Activated T-cell treated with anti-CD3 and anti-CD28 coated beads for 48 hours (primary cell): ENCODE measurements at regions not wholly inside any gene's neighbourhood (a gene's known extent, or its start where the extent isn't known, plus 50 kb on each side); places are given as distances from the start of the nearest gene placed in this dataset.
A peak's percentile ranks its signal among the peaks of the same experiment; 100 is the strongest.
"Not testable (repeated sequence)": the region's sequence is repeated elsewhere in the genome, so short reads cannot be mapped to it uniquely, and the experiment has no call there.

Experiments
- DNase-seq: peaks from one replicate; pipeline ENCODE4 v3.0.0-alpha.2; 2020; ENCODE audit warnings: low read depth

DNA sequence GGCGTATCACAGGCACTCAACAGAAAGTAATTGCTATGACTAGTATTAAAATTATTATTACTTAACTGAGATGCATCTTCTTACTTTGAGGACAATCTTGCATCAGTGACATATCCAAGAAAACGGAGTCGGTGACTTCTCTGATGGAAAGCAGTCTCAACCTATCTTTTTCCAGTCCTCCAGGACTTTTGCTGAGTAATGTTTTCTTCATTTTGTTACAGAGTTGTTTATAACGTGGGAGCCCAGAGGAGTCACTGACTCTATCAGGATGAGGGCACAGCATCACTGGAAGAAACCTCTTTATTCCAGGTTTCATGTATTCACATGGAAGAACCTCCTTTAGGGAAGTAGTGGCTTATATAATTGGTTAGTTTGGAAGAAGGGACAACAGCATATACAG, 51.5 kb upstream of the MELK start:
- DNase-seq, result no peak

DNA sequence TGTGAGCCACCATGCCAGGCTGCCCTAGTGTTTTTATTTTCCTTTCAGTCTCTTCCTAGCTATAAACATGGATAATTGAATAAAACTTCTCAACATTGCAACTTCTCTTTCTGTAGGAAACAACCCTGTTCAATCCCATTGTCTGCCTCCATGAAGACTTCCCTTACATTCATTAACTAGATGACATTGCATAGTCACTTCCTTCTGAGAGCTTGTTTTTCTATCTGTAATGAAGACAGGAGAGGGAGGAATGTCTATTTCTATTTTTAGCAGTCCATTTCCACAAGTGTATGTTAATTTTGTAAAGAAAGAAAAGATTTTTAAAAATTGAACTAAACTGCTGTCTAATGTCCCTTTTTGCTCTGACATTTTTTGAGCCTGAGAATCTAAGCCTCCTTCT, 55.6 kb upstream of the MELK start:
- DNase-seq, result no peak

DNA sequence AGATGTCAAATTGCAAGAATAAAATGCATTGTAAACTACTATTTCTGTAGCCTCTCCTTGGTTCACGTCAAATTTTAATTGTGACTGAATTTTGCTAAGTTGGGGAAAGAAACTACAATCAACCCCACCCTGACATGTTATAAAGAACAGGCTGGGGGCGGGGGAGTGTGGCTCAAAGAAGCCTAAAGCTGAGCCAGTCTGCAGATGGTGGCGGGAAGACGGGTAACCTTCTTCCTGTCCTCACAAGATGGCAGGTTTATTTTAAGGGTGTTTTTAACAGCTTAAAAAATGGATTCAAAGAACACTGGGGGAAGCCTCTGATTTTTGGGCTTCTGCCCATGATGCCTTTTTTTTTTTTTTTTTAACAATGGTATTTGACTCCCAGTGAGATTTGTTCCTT, 68.5 kb upstream of the MELK start:
- DNase-seq, result no peak

DNA sequence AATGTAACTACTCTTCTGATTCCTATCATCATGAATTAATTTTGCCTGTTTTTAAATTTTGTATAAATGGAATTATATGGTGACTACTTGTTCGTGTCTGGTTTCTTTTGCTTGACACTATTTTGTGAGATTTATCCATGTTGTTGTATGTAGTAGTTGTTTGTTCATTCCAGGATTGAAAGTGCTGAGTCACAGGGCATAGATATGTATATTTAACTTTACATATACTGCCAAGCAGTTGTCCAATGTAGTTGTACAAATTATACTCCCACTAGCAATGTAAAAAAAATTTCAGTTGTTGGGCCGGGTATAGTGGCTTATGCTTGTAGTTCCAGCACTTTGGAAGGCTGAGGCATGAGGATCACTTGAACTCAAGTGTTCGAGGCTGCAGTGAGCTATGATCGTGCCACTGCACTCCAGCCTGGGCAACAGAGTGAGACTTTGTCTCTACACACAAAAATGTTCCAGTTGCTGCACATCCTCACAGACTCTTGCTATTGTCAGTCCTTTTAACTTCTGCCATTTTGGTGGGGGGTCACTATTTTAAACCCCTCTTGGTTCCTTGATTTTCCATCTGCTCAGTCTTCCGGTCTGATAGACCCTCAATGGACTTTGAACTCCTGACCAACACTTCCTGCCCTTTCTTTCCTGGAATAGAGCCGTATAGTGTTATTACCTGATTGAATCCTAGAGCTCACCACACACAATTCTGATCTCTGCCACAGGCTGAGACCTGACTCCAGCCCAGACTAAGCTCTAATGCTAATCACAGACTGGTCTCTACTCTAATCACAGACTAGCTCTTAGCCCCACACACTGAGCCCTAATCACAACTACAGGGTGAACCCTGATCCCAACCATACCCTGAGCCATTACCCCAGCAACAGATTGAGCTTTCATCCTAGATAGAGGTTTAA, 69.3 kb upstream of the MELK start:
- DNase-seq, result no peak

DNA sequence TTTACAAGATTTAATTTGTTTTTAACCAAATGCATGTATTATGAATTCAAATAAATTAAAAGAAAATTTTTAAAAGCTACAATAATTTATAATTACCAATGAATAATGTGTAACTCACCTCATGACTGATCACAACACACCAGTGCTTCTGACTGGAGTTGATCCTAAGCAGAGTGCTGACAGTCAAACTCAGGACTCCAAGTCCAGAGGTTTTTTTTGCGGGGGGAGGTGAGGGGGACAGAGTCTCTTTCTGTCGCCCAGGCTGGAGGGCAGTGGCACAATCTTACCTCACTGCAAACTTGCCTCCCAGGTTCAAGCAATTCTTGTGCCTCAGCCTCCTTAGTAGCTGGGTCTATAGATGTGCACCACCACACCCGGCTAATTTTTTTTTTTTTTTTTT, 71.0 kb upstream of the MELK start:
- DNase-seq, result no peak

DNA sequence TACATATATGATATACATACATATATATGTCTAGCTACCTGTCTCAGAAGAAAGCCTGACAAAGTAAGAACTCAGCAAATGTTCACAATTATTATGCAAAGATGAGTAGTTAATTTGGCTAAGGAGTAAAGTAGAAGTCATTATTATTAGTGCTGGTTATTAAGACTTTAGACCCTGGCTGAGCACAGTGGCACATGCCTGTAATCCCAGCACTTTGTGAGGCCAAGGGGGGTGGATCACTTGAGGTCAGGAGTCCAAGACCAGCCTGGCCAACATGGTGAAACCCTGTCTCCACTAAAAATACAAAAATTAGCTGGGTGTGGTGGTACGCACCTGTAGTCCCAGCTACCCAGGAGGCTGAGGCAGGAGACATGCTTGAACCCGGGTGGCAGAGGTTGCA, 71.8 kb upstream of the MELK start:
- not testable (repeated sequence) for DNase-seq

DNA sequence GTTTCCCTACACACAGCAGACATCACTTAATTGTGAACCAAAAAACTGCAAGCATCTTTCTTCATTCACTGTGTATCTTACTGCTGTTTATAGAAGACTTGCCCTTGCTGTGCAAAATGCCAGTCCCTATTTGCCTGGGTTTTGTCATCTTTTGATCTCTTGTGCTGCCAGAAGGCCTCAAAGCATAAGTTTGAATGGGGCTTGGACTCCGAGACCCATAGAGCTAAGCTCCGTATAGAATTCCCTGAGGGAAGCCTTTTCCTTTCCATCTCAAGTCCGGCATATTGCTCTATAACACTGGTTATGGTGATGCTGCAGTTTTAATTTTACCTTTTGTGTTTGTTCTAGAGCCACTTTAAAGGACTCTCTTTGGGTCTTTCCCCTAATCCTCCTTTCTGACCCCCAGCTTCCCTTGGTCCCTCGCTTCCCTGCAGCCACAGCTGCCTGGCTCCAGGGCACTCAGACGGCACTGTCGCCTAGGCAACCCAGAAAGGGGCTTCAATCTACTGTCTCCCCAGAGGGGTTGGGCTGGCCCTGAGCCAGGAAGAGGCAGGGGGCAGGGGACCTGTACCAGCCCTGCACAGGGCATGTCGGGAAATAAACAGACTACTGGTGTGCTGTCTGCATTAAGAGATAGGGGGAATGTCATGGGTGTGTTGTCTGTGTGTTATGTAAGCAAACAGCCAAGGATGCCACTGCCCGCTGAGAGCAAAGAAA, 73.4 kb upstream of the MELK start:
- DNase-seq, result no peak

DNA sequence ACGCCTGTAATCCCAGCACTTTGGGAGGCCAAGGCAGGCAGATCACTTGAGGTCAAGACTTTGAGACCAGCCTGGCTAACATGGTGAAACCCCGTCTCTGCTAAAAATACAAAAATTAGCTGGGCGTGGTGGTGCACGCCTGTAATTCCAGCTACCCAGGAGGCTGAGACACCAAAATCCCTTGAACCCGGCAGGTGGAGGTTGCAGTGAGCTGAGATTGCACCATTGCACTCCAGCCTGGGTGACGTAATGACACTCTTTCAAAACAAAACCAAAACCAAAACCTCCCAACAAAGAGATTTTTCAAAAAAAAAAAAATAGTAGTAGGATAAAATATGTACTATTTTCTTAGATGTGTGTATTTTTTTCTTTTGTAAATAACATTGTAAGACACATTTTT, 79.1 kb upstream of the MELK start:
- not testable (repeated sequence) for DNase-seq

DNA sequence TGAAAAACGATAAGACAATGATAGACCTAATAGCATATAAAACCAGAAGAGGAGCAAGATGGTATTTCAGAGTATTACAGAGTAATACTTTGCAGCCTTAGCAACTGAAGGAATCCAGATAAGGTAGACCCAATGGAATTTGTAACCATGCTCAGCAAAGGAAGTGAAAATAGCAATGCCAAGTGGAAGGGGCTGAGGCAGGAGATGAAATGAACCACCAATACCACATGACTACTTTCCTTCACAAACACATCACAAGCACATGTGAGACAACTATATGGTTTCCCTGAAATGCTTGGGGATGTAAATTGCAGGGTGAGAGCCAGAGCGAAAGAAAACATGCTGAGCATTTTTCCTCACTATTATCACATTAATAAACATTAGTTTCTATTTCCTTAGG, 79.8 kb upstream of the MELK start:
- no peak for DNase-seq

DNA sequence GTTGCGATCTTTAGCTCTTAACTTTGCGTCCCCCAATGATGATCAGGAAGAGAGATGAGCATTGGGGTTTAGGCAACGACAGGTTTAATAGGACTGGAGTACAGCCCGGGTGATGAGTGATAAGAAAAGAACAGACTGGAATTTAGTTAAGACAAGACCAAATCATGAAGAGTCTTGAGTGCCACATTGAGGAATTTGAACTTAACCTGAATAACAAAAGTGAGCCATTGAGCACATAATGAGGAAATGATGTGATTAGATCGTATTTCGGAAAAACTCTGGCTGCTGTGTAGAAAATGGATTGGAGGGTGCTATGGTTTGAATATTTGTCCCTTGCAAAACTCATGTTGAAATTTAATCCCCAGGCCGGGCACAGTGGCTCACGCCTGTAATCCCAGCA, 83.2 kb upstream of the MELK start:
- DNase-seq, result no peak

DNA sequence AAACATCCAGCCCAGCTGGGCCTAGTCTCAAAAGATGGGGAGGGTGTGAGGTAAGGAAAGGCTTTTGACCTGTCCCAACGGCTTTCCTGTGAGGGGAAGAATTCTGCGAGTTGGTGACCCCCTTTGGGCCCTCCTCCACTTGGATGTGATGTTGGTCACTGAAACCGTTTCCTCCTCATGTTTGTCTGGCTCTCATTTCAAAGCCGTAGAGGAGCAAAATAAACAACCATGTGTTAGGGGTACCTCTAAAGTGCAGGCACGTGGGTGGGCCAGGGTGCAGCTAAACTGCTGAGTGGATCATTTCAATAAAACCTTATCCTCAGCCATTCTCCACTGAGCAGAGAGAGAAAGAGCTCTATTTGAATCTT, 84.3 kb upstream of the MELK start:
- DNase-seq, result no peak

DNA sequence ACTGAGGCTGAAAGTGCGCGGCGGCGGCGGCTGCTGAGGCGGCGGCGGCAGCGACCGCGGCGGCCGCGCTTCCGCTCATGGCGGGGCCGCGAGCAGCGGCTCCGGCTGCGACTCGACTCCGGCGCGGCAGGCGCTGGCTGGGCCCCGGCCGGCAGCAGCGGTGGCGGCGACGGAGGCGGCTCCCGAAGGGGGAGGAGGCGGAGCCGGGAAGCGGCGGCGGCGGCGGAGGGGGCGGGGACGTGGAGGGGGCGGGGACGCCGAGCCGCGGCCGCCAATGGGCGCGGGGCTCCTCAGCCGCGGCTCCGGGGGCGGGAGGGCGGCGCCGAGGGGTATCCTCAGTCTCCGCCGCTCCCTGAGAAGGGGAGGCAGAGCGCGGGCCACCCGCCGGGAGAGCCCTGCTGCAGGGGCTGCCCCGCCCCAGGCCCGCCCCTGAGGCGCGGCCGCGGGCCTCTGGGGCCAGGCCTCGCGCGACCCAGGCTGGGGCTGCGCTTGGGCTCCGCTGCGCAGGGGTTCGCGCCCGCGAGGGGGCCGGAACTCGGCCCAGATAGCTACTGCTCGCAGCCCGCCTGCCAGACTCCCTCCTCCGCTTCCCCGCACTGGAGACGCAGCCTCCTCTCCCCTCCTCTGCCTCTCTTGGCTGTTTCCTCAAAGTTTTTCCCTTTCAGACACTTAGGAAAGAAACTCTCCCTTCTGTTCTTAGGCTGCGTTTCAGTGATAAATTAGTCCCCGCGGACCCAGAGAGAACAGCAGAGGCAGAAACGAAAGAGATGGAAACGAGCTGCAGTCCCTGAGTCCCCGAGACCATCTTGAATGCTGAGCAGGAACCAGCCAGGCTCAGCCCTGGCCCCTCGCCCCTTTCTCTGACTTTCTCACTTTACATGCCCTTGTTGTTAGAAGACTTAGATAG, 85.0 kb upstream of the MELK start:
- peak; percentile 94 for DNase-seq

DNA sequence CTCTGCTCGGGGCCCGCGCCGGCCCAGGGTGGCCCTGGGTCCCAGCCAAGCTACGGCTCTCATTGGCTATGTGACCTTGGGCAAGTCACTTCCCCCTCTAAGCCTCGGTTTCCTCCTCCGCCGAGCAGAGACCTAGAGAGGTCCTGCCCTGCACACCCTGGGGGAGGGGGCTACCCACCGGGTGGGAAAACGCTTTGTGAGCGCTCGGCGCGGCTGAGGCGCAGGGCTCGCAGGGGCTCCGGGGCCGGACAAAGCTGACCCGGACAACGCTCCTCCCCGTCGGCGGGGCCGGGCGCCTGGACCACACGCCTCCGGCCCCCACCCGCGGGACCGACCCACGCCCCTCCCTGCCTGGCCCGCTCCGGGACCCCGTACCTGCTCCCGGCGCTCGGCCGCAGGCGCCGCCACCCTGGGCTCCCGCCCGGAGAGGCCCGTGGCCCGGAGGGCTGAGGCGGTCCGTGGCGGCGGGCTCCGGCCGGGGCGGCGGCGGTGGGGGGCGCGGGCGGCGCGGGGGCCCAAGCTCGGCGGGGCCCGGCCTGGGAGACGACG, 85.7 kb upstream of the MELK start:
- DNase-seq, result peak; percentile 52

DNA sequence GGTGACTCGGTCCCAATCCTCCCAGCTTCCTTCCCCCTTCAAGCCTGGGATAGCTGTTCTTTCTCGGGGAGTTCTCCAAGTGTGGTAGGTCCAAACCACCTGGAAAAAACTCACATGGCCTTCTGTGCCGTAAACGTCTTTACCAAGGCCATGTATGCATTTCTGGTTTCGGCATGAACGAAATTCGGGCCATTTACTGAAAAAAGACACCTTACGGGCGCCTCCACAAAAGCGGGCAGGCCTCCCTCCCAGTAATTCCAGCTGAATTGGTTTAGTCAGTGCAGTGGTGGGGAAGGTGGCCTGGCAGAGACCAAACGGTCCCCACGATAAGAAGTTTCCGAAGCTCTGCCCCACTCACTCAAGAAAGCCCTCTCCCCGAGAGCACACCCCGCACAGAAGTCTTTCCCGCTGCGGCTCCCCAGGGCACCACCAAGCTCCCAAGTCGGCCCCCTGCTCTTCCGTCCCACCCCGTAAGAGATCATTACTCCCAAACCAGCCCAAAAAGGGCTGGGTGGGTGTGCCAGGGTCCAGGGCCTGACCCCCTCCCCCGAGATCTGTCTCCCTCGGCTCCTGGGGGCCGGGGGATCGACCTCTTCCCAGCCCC, 86.3 kb upstream of the MELK start:
- no peak for DNase-seq

DNA sequence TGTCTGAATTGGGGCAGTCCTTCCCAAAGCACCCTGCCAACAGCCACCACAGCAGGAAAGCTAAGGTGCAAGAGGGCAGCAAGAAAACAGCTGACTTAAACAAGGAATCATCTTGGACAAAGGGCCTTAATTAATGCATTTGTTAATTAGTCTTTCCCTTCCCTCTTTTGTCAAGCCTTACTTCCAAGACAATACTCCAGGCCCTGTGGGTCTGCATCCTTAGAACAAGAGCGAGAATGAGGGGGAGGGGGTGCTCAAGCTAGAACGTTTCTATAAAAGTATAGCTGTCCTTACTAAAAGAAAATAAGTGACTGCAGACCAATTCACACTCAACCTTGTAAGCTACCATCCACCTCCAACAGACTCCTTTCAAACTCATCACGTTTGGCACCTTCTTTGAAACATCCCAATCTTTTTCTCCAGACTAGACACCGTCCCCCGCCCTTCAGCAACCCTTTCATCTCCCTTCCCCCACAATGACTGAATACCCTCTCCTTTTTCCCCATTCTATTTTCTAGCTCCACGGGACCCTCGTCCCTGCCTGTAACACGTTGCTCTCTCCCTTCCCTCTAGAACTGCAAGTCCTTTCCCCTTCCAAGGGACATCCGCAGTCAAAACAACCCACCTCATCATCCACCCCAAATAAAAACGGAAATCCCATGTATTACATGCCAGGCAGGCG, 85.7 kb upstream of the RNF38 start:
- no peak for DNase-seq

DNA sequence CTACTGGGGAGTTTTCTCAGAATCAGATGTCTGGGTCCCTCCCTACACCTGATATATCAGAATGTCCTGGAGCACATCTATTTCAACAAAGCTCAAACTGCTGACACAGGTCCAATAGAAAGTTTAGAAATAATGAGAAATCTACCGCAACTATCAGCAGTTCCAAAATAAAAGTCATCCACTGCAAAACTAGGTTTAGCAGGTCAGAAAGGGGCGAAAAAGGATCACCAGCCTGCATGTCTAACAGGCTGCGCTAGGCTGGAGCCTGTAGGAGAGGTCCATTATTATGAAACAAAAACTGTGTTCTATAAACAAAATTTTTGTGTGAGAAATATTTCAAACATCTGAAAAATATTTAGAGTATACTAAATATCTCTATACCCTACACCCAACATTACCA, 84.1 kb upstream of the RNF38 start:
- DNase-seq, result no peak

DNA sequence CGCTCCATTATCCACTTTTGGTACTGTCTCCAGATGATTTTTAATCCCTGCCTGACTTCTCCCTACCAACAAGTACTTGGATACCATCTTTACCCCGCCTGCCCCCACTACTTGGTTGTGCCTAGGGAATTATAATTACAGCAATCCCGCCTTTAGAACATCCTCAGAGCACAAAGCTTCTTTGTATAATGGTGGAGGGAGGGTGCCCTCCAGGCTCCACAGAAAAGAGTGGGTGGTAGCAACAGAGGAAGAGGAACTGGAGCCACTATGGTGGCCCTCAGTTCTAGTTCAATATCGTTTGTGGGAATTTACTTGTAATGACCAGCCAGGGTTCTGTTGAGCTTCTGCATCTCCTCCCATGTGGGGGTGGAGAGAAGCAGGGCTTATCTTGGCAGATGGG, 79.0 kb upstream of the RNF38 start:
- no peak for DNase-seq

DNA sequence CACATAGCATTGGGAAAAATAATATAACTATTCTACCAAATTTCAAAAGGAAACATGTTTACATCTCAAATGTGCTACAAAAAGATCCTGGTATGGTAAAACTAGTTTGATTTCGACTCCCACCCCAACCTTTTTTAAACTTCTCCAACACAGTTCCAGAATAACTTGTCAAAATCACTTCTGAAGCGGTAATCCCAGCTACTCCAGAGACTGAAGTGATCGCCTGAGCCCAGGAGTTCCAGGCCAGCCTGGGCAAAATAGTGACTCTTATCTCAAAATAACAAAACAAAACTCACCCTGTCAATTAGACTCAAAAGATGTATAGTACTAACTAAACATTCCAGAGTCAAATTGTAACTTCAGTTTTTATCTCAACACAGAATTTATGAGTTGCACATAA, 71.3 kb upstream of the RNF38 start:
- no peak for DNase-seq

DNA sequence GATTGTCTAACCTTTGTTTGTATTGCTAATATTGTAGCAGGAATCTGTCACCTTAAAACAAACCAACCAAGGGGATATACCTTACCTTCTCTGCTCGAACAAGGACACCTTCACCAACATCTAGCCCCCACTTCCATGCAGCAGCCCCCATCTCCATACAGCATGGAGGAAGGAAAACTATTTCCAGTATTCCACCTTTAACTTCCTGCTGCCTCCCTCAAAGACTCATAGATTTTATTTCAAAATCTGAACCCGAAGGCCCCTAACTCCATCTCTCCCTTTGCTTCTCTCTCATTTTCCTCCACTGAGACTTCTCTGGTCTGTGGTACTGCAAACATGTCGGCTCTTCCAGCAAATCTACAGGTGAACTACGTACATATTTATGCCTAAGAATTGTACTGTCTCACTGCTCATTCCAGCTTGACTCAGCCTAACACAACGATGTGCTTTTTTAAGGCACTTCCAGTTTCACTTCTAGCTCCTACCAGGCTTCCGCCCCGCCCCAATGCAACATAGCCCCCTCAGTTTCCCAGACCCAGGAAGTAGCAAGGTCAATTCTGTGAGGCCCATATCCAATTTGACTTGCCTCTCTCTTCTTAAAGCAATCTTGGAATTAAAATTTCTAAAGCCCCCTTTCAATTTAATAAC, 70.7 kb upstream of the RNF38 start:
- DNase-seq, result peak; percentile 30

DNA sequence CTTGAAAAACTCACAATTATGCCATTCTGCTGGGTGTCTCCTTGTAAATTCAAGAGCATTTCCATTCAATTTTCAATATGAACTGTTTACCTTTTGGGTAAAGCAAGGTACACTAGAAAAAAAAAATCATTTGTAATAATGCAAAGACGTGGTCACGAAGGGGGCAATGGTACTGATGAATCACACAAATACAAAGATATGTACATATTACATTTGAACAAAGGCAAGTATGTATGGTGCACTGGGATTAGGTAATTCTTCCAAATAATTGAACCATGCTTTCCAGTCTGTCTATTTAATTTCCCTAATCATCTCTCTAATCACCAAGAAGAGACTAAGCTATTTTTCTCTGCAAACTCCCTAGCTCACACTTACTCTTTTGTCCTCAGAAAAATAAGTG, 63.4 kb upstream of the RNF38 start:
- DNase-seq, result no peak

DNA sequence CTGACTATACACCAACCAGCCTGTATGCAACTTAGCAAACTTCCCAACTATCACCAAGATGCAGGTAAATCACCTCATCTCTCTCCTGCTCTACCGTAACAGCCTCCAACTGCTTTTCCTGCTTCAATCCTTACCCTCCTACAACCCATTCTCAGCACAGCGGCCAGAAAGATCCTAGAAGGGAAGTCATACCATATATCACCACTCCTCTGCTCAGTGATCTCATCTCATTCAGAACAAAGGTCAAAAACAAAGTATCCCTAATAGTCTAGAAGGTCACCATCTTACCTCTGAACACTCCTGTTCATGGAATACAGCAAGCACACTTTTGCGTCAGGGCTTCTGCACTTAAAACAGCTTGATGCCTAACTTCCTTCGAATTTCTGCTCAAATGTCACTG, 62.2 kb upstream of the RNF38 start:
- no peak for DNase-seq
